GM12878 (cell line): ENCODE measurements at regions not wholly inside any gene's neighbourhood (a gene's known extent, or its start where the extent isn't known, plus 50 kb on each side); places are given as distances from the start of the nearest gene placed in this dataset.

ENCODE experiments used
- ATAC-seq: fragments of 200-7000 bp; cut with Tn5 transposase; 3 replicates; pipeline ENCODE4 v1.9.1; 2020; ENCODE audit warnings: mild to moderate bottlenecking, moderate library complexity
- BruUV-seq: library from RNA; stranded (reverse); fragments of 400-500 nt; replicated peaks from 2 replicates; lab custom pipeline; 2021; lab: Mats Ljungman, UMichigan
- CTCF ChIA-PET: fragments of 300-600 bp; sonication (Branson Sonifier 250); formaldehyde crosslinking; extraction: SDS; loops from one replicate; lab custom pipeline; 2021; ENCODE audit warnings: inconsistent platforms; lab: Yijun Ruan, JAX
- POLR2A ChIA-PET: fragments of 350-600 bp; formaldehyde crosslinking; extraction: SDS; loops from one replicate; lab custom pipeline; 2021; ENCODE audit warnings: inconsistent platforms; lab: Charles Lee
- RAD21 ChIA-PET: fragments of 300-600 bp; sonication (Branson Sonifier 250); formaldehyde crosslinking; loops from one replicate; lab custom pipeline; 2023; ENCODE audit warnings: antibody characterized with exemption; ENCODE audit not compliant: unreplicated experiment; lab: Charles Lee
- SMC1A ChIA-PET: fragments of 300-600 bp; sonication (Branson Sonifier 250); formaldehyde crosslinking; loops from one replicate; lab custom pipeline; 2023; ENCODE audit not compliant: unreplicated experiment, uncharacterized antibody; lab: Charles Lee
- DNase-seq: peaks from one replicate; pipeline ENCODE4 v3.0.0-alpha.2; 2011; ENCODE audit warnings: low read depth, low spot score
- FAIRE-seq: peaks from 3 replicates; lab custom pipeline; 2011; peaks lifted over from hg19 to GRCh38; lab: Jason Lieb, UNC
- H2AFZ ChIP-seq: 2 replicates; pipeline ENCODE4 v1.6.0; 2011; ENCODE audit warnings: low read depth, low read length, control low read depth; ENCODE audit not compliant: control insufficient read depth
- H3K27ac ChIP-seq: 2 replicates; pipeline ENCODE4 v1.5.1; 2011; ENCODE audit warnings: control low read depth; ENCODE audit not compliant: control insufficient read depth, insufficient read depth
- H3K27me3 ChIP-seq, 2 experiments: replicated peaks in 1 of 2; 2 replicates each; pipeline versions ENCODE4 v1.6.0 to v1.6.1; 2011; ENCODE audit warnings: low read length in 1 of 2; ENCODE audit not compliant: control insufficient read depth in 2 of 2, insufficient read depth in 2 of 2
- H3K36me3 ChIP-seq, 2 experiments: 2 replicates each; pipeline ENCODE4 v1.5.1; 2011; ENCODE audit warnings: low read length in 1 of 2; ENCODE audit not compliant: control insufficient read depth in 2 of 2, insufficient read depth in 2 of 2
- H3K4me1 ChIP-seq: 2 replicates; pipeline ENCODE4 v1.6.1; 2011; ENCODE audit warnings: mild to moderate bottlenecking, low read length, moderate library complexity, mixed read lengths; ENCODE audit not compliant: control insufficient read depth, insufficient read depth
- H3K4me2 ChIP-seq: 2 replicates; pipeline ENCODE4 v1.6.0; 2011; ENCODE audit warnings: control low read depth; ENCODE audit not compliant: control insufficient read depth, insufficient read depth
- H3K4me3 ChIP-seq: fragments of 200-600 bp; sonication (generic); 2 replicates; pipeline ENCODE4 v1.5.1; 2016
- H3K79me2 ChIP-seq: 2 replicates; pipeline ENCODE4 v1.6.0; 2011; ENCODE audit warnings: low read length; ENCODE audit not compliant: control insufficient read depth, insufficient read depth
- H3K9ac ChIP-seq: 2 replicates; pipeline ENCODE4 v1.8.0; 2011; ENCODE audit warnings: low read length, control low read depth, mixed read lengths; ENCODE audit not compliant: control insufficient read depth, insufficient read depth
- H3K9me3 ChIP-seq: replicated peaks from 3 replicates; pipeline ENCODE4 v1.5.1; 2011; ENCODE audit warnings: mild to moderate bottlenecking, low read length; ENCODE audit not compliant: control insufficient read depth, insufficient read depth
- H4K20me1 ChIP-seq: 2 replicates; pipeline ENCODE4 v1.6.0; 2011; ENCODE audit not compliant: control insufficient read depth, insufficient read depth
- CEBPZ ChIP-seq: fragments of 150-350 bp; IDR thresholded peaks from 2 replicates; pipeline ENCODE4 v1.6.1; 2016; ENCODE audit warnings: low read depth, low read length
- EP300 ChIP-seq, 2 experiments: fragments of 150-350 bp in 1 of 2; IDR thresholded peaks; 2 replicates each; pipeline ENCODE4 v1.6.1; 2011 to 2012; ENCODE audit warnings: low read depth in 2 of 2, low read length in 2 of 2, borderline replicate concordance in 1 of 2, improper control_type of control experiment in 1 of 2, inconsistent platforms in 1 of 2; ENCODE audit not compliant: control insufficient read depth in 1 of 2
- HSF1 ChIP-seq: fragments of 150-350 bp; IDR thresholded peaks from 2 replicates; pipeline ENCODE4 v1.6.1; 2014; ENCODE audit warnings: mild to moderate bottlenecking, low read depth, low read length
- RAD51 ChIP-seq: fragments of 450-650 bp; IDR thresholded peaks from 2 replicates; pipeline ENCODE4 v1.6.1; 2016; ENCODE audit warnings: moderate library complexity, mild to moderate bottlenecking, inconsistent platforms
- RFX5 ChIP-seq: IDR thresholded peaks from 2 replicates; pipeline ENCODE4 v1.6.1; 2011; ENCODE audit warnings: low read depth, low read length, improper control_type of control experiment
- SPI1 ChIP-seq: IDR thresholded peaks from 2 replicates; pipeline ENCODE4 v1.6.1; 2011; ENCODE audit warnings: low read depth, mild to moderate bottlenecking, low read length, moderate library complexity, borderline replicate concordance; ENCODE audit not compliant: insufficient read depth
- SREBF2 ChIP-seq: IDR thresholded peaks from 2 replicates; pipeline ENCODE4 v1.6.1; 2012; ENCODE audit warnings: mild to moderate bottlenecking, low read length
- TARDBP ChIP-seq: IDR thresholded peaks from 2 replicates; pipeline ENCODE4 v1.6.1; 2016; ENCODE audit warnings: borderline replicate concordance
- TCF12 ChIP-seq: IDR thresholded peaks from 2 replicates; pipeline ENCODE4 v1.6.1; 2011; ENCODE audit warnings: low read depth, mild to moderate bottlenecking, low read length
- WRNIP1 ChIP-seq: IDR thresholded peaks from 2 replicates; pipeline ENCODE4 v1.6.1; 2011; ENCODE audit warnings: low read depth, low read length, improper control_type of control experiment, borderline replicate concordance
- ZBED1 ChIP-seq: IDR thresholded peaks from 2 replicates; pipeline ENCODE4 v1.6.1; 2016; ENCODE audit warnings: borderline replicate concordance
- ZSCAN29 ChIP-seq: fragments of 450-650 bp; IDR thresholded peaks from 2 replicates; pipeline ENCODE4 v1.6.1; 2017; ENCODE audit warnings: mild to moderate bottlenecking, moderate library complexity
- WGBS: methylation state at CpG from one replicate; pipeline ENCODE4 v1.1.6; 2016; ENCODE audit warnings: low lambda C conversion rate; ENCODE audit not compliant: insufficient replicate concordance, insufficient coverage; ENCODE audit errors: missing lambda C conversion rate; 5-methylcytosine and 5-hydroxymethylcytosine counted together
- in situ Hi-C: fragments of 300-500 bp; cut with MboI; formaldehyde crosslinking; loops from 9 replicates; pipeline ENCODE4 v1.14.3; 2018; ENCODE audit warnings: mixed read lengths
- intact Hi-C: fragments of 100-400 bp; cut with micrococcal nuclease; formaldehyde crosslinking; loops from one replicate; pipeline ENCODE4 v1.14.2; 2022; ENCODE audit not compliant: unreplicated experiment

GRCh38 chr11:28618416-28618815, 510.2 kb downstream of the METTL15 start:
- Histone ChIP-seq H3K4me1 (no peaks in the 10 kb centered on the region), H3K27me3 (no peaks in the 10 kb centered on the region), H3K9ac (no peak overlapping the region), H3K9me3 (no peaks in the 10 kb centered on the region), H2AFZ (no peak overlapping the region), H3K36me3 (no peaks in the 10 kb centered on the region), H4K20me1 (no peaks in the 10 kb centered on the region), H3K4me3 (no peak overlapping the region), H3K27ac (no peak overlapping the region), H3K79me2 (no peaks in the 10 kb centered on the region), H3K4me2 (no peak overlapping the region)
- WGBS = 0% methylated on average over 2 of the region's 2 CpGs
- ChIA-PET CTCF (no interaction called here), RAD21 (no interaction called here), POLR2A (no interaction called here), SMC1A (no interaction called here)
- ATAC-seq (no peak), DNase-seq (no peak), FAIRE-seq (no peak)
- intact Hi-C loops = no loop called here
- no TSS peak for BruUV-seq
- TF ChIP-seq CEBPZ (no peak), WRNIP1 (no peak), TARDBP (no peak), RFX5 (no peak), ZBED1 (no peak), RAD51 (no peak), SPI1 (no peak), ZSCAN29 (no peak), HSF1 (no peak), EP300 (IDR thresholded peaks at IDR 0.05; ENCODE audit: borderline replicate concordance in 1 of 2, control insufficient read depth in 1 of 2, low read depth in 2 of 2, low read length in 2 of 2) (no peak), SREBF2 (no peak), TCF12 (no peak)
- in situ Hi-C loops = no loop called here
